ENCODE measurements at regions not wholly inside any gene's neighbourhood (a gene's known extent, or its start where the extent isn't known, plus 50 kb on each side); places are given as distances from the start of the nearest gene placed in this dataset.

DNA sequence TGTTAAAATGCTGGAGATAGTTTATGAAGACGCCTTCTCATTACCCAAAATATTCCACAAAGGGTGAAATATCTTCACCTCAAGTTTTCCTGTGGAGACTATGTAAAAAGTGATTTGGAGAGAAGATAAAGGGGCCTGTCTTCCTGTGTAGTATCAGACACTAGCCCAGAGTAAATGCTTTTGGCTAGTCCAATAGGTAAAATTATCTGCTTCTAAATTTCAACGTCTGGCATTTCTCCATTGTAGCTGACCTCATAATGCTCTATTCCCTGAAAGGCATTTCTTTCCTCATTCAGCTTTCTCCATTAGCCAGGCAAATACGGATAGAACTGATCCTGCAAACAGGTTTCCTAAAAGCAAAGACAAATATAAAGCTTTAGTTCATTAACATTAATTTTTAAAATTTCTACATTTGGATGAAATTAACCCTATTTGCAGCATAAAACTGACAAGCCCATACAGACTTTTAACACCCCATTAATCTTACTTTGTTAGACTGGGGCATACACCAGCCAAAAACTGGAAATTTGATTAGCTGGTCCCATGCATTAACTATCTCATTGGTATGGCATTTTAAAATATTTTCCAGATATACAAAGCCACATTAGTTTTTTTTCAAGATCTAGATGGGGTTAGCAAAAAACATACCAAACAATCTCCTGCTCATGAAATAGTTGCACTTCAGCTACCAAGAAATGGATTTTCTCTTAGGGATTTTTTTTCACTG, 548.8 kb downstream of the EFNA5 start:
- intact Hi-C loops (cut with DNase I) = no loop called here
- peak; percentile 43 for ATAC-seq (ENCODE audit: poor library complexity)
- no peak for DNase-seq

DNA sequence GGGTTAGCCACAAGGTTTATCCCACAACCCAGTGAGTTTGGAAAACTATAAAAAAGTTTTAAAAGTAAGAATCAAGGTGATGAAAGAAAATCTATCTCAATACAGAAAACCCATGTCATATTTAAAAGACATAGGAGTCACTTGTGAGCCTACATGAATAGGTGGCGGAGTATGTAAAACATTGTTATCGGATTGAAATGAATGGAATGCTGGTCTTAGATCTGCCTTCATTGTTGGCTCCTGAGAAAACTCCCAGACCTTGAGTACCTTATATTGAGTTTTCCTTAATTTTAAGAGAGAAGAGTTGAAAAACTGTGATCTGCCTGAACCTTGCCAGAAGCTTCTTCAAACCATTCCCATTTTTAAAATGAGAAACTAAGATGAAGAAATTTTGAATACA, 551.1 kb downstream of the EFNA5 start:
- intact Hi-C loops (cut with DNase I) = no loop called here
- ATAC-seq (ENCODE audit: poor library complexity) = no peak
- DNase-seq = no peak

DNA sequence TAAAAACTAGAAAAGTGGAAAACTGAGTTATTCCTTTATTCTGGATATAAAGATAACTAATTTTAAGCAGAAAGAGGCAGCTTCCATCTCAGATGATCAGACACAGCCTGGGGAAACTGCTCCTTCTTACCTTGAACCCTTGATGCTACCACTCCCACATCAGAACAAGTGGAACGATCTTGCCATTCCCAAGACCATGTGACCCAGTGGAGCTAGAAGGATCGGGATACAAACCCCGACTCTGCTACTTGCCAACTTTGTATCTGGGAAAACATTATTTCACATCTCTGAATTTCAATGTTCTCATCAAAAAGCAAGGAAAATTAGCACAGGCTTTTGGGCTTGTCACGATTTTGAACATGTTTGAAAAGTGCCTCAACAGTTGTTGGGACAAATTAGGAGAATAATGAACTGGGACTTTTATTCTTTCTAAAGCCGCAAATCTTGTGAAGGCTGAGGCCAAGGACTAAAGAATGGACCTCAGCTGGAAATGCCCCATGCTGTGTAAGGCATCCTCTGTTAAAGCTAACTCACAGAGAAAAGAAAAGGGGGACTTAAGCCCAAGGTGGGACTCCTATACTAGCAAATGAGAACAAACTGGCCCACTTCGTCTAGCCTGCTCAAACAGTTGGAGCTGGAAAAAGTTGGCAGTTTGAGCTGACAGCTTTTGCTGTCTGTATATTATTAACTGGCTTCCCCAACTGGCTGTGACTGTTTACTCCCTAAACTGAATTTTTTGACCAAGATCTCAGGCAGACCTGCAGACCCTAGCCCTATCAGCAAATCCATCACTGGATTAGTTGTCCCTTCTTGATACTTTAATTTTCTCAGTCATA, 552.3 kb downstream of the EFNA5 start:
- no peak for ATAC-seq (ENCODE audit: poor library complexity)

DNA sequence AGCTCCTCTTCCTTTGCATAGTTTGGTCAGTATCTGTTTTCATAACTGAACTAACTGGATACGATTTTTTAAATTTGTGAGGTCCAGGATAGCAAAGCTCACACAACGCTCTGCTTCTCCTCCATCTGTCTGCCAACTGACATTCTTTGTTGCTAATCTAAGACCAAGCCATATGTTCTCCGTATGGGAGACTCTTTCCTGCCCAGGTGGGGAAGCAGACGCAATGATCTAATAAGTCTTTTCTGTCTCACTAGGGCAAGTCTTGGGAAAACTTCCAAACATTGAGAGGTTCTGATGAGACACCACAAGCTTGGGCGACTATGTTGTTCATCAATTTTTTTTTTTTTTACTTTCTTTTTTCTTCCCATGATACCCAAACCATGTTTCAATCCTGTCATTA, 558.5 kb downstream of the EFNA5 start:
- DNase-seq = no peak
- intact Hi-C loops (cut with DNase I) = no loop called here
- no peak for ATAC-seq (ENCODE audit: poor library complexity)

More for the DNA sequence above, 552.3 kb downstream of the EFNA5 start:
- no peak for DNase-seq
- intact Hi-C loops (cut with DNase I) = no loop called here

DNA sequence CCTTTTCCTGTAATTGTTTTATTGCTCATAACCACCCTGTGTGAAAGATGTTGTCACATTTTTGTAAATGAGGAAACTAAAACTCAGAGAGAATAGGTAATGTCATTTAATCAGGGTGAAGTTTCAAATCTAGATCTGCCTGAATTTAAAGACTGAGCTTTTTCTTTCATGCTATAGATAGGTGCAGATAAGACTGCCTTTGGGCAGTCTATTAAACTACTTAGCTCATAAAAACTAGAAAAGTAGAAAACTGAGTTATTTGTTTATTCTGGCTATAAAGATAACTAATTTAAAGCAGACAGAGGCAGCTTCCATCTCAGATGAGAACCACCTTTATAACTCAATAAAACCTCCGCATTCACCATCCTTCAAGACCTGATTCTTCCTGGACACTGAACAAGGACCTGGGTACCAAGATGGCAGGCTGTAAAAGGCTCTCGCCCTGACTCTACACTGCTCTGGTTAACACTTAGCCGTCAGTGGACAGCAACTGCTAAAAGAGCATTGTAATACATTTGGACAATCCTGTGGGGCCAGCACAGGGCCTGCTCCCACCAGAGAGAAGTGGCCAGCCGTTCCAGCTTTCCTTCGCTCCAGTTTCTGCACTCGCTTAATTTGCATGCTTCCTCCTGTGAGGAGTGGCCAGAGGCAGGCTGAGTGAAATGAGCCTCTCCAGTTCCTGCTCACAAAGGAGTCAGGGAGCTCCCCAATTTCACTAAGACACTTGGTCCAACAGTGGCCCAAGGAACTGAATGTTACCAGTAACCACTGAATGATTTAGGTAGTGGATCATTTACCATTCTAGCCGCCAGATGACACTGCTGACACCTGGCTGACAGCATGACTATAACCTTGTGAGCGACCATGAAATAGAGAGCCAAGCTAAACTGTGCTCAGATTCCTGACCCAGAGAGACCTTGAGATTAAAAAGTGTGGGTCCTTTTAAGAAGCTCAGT, 566.4 kb downstream of the EFNA5 start:
- intact Hi-C loops (cut with DNase I) = loop anchor here (5.0 kb wide), 1 partner anchor 568 kb away; the partner anchor contains the start of gene EFNA5
- ATAC-seq (ENCODE audit: poor library complexity) (peak; percentile 95), DNase-seq (no peak)

DNA sequence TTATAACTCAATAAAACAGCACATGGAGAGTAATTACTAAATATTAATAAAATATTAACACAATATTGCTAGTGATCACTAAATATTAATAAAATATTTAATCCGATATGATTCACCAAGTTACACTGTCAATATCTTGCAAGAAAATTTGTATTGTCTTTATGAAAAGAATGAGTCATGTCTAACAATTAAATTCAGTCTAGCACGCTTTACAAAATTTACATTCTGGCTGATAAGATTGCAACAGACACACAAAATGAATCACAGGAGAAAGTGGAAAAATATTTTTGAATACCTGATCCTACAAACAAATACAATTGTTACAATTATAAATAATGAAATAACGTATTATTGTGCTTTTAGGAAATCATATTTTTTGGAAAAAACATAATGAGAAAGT, 567.2 kb downstream of the EFNA5 start:
- DNase-seq (no peak), ATAC-seq (ENCODE audit: poor library complexity) (no peak)
- intact Hi-C loops (cut with DNase I) = loop anchor here (5.0 kb wide), 1 partner anchor 569 kb away; the partner anchor contains the start of gene EFNA5

DNA sequence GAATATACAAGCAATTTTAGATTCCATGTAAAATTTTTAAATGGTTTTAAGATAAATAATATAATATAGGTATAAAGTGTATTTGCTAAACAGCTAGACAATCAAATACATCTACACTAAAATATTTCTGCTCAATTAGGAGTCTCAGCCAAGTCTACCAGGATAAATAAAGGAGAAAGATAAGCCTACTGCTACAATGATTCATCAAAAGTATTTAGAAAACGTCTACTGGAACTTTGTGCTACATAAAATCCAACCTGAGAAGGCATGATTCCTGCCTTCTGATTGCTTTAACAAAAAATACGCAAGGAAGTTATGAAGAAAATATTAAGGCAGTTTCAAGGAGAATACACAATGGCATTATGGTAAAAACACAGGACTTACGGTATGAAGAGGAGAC, 570.6 kb downstream of the EFNA5 start:
- DNase-seq = no peak
- intact Hi-C loops (cut with DNase I) = loop anchor here (5.0 kb wide), 1 partner anchor 572 kb away; the partner anchor contains the start of gene EFNA5
- no peak for ATAC-seq (ENCODE audit: poor library complexity)

DNA sequence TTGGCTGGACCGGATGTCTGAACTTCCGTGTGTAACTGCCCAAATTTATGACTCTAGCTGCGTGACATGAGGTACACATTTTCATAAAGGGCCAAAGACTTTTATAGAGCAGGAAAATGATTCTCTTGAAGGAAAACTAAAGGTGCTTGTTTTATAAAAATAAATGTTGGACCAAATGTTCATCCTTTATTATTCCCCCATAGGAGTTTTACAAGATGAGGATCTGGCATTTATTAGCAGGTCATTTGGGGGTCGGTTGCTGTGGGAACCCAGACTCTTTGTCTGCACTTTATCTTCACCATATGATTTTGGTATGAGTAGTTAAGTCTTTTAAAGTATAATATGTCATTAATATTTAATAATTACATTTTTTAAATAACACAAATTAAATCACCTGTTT, 571.2 kb downstream of the EFNA5 start:
- DNase-seq (no peak), ATAC-seq (ENCODE audit: poor library complexity) (no peak)
- intact Hi-C loops (cut with DNase I) = no loop called here

DNA sequence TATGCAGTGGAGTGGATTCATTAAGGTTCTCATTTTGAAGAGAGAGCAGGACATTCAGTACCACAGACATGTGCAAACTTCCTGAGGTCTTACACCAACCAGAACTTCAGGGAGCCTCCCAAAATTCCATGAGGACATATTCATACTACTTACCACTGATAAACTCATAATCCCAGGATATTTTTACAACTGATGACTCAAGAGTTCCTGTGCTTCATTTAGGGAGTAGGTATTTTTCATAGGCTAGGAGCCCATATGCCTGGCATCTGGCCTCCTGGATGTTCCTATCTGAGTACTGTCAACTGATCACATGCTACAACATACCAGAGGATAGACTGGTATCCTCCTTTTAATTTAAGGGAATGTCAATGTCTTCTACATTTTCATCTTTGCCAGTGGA, 578.0 kb downstream of the EFNA5 start:
- intact Hi-C loops (cut with DNase I) = no loop called here
- DNase-seq (no peak), ATAC-seq (ENCODE audit: poor library complexity) (no peak)

DNA sequence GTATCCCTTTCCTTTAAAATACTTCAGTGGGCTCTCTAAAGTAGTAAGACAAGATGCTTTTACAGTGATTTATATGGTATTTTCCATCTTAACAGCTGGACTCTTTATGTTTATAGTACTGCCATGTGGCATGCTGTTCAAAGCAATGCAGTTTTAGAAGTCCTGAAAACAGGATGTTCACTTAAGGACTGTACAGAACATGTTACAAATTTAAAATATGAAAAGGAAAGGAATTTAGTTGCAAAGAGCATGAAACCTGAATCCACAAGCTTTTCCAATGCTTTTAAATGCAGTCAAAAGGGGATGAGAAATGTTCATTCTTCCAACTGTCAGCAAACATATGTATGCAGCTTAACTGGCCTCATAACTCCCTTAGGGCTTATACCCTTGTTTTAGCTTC, 580.2 kb downstream of the EFNA5 start:
- DNase-seq = no peak

DNA sequence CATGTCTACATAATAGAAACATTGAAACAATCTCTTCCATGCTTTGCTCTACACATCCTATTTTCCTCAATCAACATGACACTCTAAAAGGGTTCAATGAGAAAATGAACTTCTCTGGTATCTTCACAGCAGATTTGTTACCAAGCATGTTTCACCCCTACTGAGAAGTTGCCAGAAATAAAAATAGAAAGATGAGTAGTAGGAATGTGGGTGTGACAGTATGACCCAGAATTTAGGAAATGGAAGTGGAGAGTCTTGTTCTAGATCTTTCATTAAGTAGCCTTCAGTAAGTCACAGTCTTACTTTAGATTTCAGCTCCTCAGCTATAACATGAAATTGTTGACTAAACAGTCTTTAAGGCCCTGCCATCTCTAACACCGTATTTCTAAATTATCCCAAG, 581.8 kb downstream of the EFNA5 start:
- no peak for ATAC-seq (ENCODE audit: poor library complexity)
- intact Hi-C loops (cut with DNase I) = no loop called here
- no peak for DNase-seq

More for the DNA sequence above, 580.2 kb downstream of the EFNA5 start:
- intact Hi-C loops (cut with DNase I) = no loop called here
- no peak for ATAC-seq (ENCODE audit: poor library complexity)

DNA sequence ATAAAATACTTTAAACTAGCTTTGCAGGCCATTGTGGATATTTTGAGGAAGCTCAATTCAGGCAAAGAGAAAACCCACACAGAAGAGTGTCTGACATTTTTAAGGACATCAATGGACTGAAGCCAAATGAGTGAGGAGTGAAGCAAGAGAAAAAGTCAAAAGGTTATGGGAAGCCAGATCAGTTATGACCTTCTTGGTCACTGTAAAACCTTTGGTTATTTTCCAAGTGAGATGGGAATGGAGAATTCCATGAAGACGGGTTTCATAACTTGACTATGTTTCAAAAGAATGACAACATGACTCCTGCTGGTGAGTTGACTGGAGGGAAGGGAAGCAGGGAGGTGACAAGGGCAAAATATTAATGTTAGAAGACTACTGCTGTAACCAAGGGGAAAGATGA, 585.2 kb downstream of the EFNA5 start:
- DNase-seq (no peak), ATAC-seq (ENCODE audit: poor library complexity) (no peak)
- intact Hi-C loops (cut with DNase I) = no loop called here

DNA sequence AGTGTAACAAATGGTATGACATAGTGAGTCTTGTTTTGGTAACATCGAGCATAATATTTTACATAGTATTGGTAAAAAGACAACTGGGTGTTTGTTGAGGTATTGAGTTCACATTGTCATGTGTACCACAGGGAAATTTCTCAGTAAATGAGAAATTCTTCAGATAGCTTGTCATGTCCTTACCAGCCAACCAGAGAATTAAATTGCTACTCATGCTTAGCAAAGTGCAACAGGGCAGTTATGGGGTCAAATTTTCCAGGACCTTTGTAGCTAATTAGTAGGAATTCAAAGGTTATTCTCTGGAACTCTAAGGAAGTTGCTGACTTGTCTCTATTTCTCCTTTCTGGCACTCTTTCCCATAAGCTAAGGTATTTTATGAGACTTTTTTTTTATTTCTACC, 595.7 kb downstream of the EFNA5 start:
- DNase-seq (no peak), ATAC-seq (ENCODE audit: poor library complexity) (no peak)
- intact Hi-C loops (cut with DNase I) = no loop called here

DNA sequence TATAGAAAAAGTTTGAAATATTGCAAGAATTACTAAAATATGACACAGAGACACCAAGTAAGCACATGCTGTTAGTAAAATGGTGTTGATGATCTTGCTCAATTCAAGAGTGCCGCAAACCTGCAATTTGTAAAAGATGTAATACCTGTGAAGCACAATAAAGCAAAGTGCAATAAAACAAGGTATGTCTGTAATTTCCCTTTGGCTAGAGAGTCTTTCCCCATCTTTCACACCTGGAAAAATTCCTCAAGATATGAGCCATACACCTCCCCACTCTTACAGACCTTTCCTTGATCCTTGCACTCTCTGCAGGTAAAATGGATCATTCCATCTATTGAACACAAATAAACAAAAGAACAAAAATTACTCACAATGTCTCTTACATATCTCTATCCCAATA, 597.8 kb downstream of the EFNA5 start:
- no peak for ATAC-seq (ENCODE audit: poor library complexity)
- intact Hi-C loops (cut with DNase I) = no loop called here
- no peak for DNase-seq

DNA sequence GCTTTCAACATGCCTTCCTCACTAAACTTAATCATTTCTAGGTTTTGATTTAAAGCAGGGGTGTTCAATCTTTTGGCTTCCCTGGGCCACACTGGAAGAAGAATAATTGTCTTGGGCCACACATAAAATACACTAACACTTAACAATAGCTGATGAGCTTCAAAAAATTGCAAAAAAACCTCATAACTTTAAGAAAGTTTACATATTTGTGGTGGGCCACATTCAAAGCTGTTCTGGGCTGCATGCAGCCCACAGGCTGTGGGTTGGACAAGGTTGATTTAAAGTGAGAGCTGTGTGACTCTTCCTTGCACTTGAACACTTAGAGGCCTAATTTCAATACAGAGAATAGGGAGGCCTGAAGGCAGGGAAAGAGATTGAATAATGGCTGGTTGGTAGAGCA, 598.3 kb downstream of the EFNA5 start:
- DNase-seq (no peak), ATAC-seq (ENCODE audit: poor library complexity) (no peak)
- intact Hi-C loops (cut with DNase I) = no loop called here

DNA sequence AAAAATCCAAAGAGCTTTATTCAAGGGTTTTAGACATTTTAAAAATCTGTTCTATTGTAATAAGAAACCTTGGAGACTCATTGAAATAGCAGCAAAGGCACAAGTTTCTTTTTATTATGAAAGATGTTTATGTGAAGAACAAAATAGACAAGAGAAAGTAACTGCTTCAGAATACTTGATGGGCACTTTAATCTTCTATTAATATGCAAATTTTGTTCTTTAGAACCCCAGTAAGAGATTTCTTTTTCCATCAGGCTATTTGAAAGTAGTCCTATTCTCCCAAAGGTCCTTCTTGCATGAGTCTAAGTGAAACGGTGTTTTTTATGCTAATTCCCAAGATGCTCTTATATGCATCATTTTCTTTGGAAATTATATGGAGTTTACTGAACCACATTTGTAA, 602.0 kb downstream of the EFNA5 start:
- no peak for DNase-seq
- intact Hi-C loops (cut with DNase I) = no loop called here
- no peak for ATAC-seq (ENCODE audit: poor library complexity)

DNA sequence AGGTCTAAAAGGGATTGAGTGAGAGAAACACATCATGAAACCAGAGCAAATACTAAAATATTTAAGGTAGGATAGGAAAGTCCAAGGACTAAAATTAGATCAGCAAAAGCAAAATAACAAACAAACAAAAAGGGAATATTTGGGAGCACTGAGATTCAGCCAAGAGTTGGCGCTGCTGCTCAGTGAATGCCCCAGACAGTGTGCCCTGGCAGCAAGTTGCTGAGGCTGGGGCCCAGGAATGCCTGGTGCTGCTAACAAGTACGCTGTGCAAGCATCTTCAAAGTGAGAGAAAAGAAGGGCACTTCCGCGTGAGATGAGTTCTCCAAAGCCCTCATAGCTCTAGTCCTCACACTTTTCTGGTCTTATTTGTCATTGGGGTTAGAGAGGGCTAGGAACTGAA, 603.3 kb downstream of the EFNA5 start:
- ATAC-seq (ENCODE audit: poor library complexity) (peak; percentile 83), DNase-seq (peak; percentile 43)
- intact Hi-C loops (cut with DNase I) = no loop called here

DNA sequence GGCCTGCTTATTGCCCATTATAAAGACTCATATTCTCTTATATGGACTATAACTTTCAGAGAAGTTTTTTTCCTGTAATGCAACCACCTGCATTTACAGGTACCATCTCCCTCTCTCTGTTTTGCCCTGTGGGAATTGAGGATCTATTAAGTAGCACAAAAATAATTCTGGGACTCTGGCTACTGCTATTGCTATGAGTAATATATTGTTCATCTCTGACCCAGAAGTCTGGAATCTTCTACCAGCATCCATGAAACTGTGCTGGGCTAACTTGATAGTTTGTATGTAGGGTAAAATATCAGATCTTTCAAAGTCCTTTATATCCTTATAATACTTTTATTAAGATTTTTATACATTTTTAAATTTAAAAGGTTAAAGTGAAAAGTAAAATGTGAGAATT, 607.2 kb downstream of the EFNA5 start:
- DNase-seq (no peak), ATAC-seq (ENCODE audit: poor library complexity) (no peak)
- intact Hi-C loops (cut with DNase I) = no loop called here

DNA sequence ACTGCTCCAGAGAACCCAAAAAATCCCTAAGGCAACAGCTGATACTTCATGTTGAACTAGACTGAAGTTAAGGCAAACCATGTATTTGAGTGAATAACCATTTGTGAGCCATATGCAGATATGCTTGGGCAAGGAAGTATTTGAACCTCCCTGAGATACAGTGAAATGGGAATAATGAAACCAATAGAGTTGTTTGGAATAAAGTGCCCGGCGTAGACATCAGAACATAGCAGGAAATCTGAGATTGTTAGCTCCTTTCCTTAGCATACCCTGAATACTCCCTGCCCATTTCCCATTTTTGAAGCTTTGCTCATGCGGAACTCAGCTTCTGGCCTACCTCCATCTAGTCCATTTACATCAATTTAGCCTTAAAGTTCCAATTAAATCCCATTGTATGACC, 611.9 kb downstream of the EFNA5 start:
- DNase-seq (no peak), ATAC-seq (ENCODE audit: poor library complexity) (no peak)
- intact Hi-C loops (cut with DNase I) = no loop called here

Data from Right ventricle myocardium superior (tissue), 1 donor.